SH-SY5Y (cell line): ENCODE measurements at regions not wholly inside any gene's neighbourhood (a gene's known extent, or its start where the extent isn't known, plus 50 kb on each side); places are given as distances from the start of the nearest gene placed in this dataset.

Experiments
- GATA2 ChIP-seq: IDR thresholded peaks from 2 replicates; pipeline ENCODE4 v1.6.1; 2011; ENCODE audit warnings: mild to moderate bottlenecking, low read depth, low read length
- GATA3 ChIP-seq: IDR thresholded peaks from 2 replicates; pipeline ENCODE4 v1.6.1; 2011; ENCODE audit warnings: low read depth, mild to moderate bottlenecking, low read length, moderate library complexity

GRCh38 chr11:37914859-37915258, 1316.8 kb upstream of the RAG2 start:
- TF ChIP-seq GATA2 (no peak), GATA3 (no peak)
